ENCODE measurements at regions not wholly inside any gene's neighbourhood (a gene's known extent, or its start where the extent isn't known, plus 50 kb on each side); places are given as distances from the start of the nearest gene placed in this dataset.
"Not testable (repeated sequence)": the region's sequence is repeated elsewhere in the genome, so short reads cannot be mapped to it uniquely, and the experiment has no call there.

GRCh38 chr4:132085105-132085504, 1064.0 kb upstream of the PCDH10 start:
- no peak for DNase-seq (ENCODE audit: low spot score)

GRCh38 chr4:132094017-132094416, 1055.1 kb upstream of the PCDH10 start:
- no peak for DNase-seq (ENCODE audit: low spot score)

- no peak for DNase-seq (ENCODE audit: low spot score)
Measured at GRCh38 chr4:132097041-132097440, 1052.1 kb upstream of the PCDH10 start.

- DNase-seq (ENCODE audit: low spot score), result no peak
Measured at GRCh38 chr4:132101526-132101925, 1047.6 kb upstream of the PCDH10 start.

- DNase-seq (ENCODE audit: low spot score), result no peak
Measured at GRCh38 chr4:132108784-132109183, 1040.3 kb upstream of the PCDH10 start.

GRCh38 chr4:132114885-132115284, 1034.2 kb upstream of the PCDH10 start:
- no peak for DNase-seq (ENCODE audit: low spot score)

- not testable (repeated sequence) for DNase-seq (ENCODE audit: low spot score)
Measured at GRCh38 chr4:132122741-132123140, 1026.4 kb upstream of the PCDH10 start.

- no peak for DNase-seq (ENCODE audit: low spot score)
Measured at GRCh38 chr4:132123870-132124623, 1025.0 kb upstream of the PCDH10 start.

GRCh38 chr4:132124624-132124974, 1024.5 kb upstream of the PCDH10 start:
- no peak for DNase-seq (ENCODE audit: low spot score)

GRCh38 chr4:132125131-132125530, 1024.0 kb upstream of the PCDH10 start:
- no peak for DNase-seq (ENCODE audit: low spot score)

- DNase-seq (ENCODE audit: low spot score), result no peak
Measured at GRCh38 chr4:132132433-132132832, 1016.7 kb upstream of the PCDH10 start.

GRCh38 chr4:132169660-132170059, 979.4 kb upstream of the PCDH10 start:
- DNase-seq (ENCODE audit: low spot score), result no peak

GRCh38 chr4:132180020-132180427, 969.1 kb upstream of the PCDH10 start:
- DNase-seq (ENCODE audit: low spot score), result no peak

- DNase-seq (ENCODE audit: low spot score), result no peak
Measured at GRCh38 chr4:132195176-132195575, 953.9 kb upstream of the PCDH10 start.

GRCh38 chr4:132203618-132204017, 945.5 kb upstream of the PCDH10 start:
- no peak for DNase-seq (ENCODE audit: low spot score)

GRCh38 chr4:132214519-132214918, 934.6 kb upstream of the PCDH10 start:
- no peak for DNase-seq (ENCODE audit: low spot score)

GRCh38 chr4:132218406-132218805, 930.7 kb upstream of the PCDH10 start:
- DNase-seq (ENCODE audit: low spot score), result no peak

GRCh38 chr4:132227151-132227856, 921.8 kb upstream of the PCDH10 start:
- no peak for DNase-seq (ENCODE audit: low spot score)

GRCh38 chr4:132227857-132228165, 921.3 kb upstream of the PCDH10 start:
- DNase-seq (ENCODE audit: low spot score), result not testable (repeated sequence)

GRCh38 chr4:132228676-132229075, 920.4 kb upstream of the PCDH10 start:
- no peak for DNase-seq (ENCODE audit: low spot score)

- no peak for DNase-seq (ENCODE audit: low spot score)
Measured at GRCh38 chr4:132230025-132230424, 919.1 kb upstream of the PCDH10 start.

- no peak for DNase-seq (ENCODE audit: low spot score)
Measured at GRCh38 chr4:132238697-132239096, 910.4 kb upstream of the PCDH10 start.

GRCh38 chr4:132240081-132240480, 909.0 kb upstream of the PCDH10 start:
- no peak for DNase-seq (ENCODE audit: low spot score)

- no peak for DNase-seq (ENCODE audit: low spot score)
Measured at GRCh38 chr4:132245319-132245718, 903.8 kb upstream of the PCDH10 start.

All from umbilical cord (tissue), 1 donor.